ENCODE measurements at regions not wholly inside any gene's neighbourhood (a gene's known extent, or its start where the extent isn't known, plus 50 kb on each side); places are given as distances from the start of the nearest gene placed in this dataset.

- Histone ChIP-seq H3K36me3 (replicated peaks in 1 of 2; ENCODE audit: control insufficient read depth in 1 of 2, insufficient read depth in 2 of 2, low read length in 1 of 2) (no peaks in the 10 kb centered on the region), H3K27me3 (ENCODE audit: insufficient read depth) (no peaks in the 10 kb centered on the region), H3K27ac (ENCODE audit: low read depth in 2 of 2, low read length in 1 of 2) (peak overlapping the region; percentile 61 to 69; a peak in 2 of 4 replicates), H4K20me1 (ENCODE audit: insufficient read depth) (no peaks in the 10 kb centered on the region), H3K4me1 (ENCODE audit: control insufficient read depth in 1 of 2, insufficient read depth in 2 of 2, low read depth in 1 of 2, low read length in 1 of 2) (peaks cover 0 to 12% of the 10 kb centered on the region in 2 experiments; a peak in 3 of 4 replicates), H3K9me3 (no peaks in the 10 kb centered on the region), H3K9me2 (no peaks in the 10 kb centered on the region), H3F3A (replicated peaks; ENCODE audit: insufficient read depth) (peaks cover 18% of the 10 kb centered on the region), H2AFZ (ENCODE audit: low read depth) (no peak overlapping the region; the same call in 1 of the 2 replicates), H3K4me2 (0 out of 2 replicates have a peak overlapping the region, but pooled peaks have one; percentile 19), H3K79me2 (ENCODE audit: insufficient read depth) (no peaks in the 10 kb centered on the region), H3K9ac (no peak overlapping the region), H3K4me3 (ENCODE audit: low read depth in 2 of 2, low read length in 1 of 2) (no peak overlapping the region)
- WGBS (ENCODE audit: low lambda C conversion rate) = 27% methylated on average over 2 of the region's 2 CpGs
- no peak for TF ChIP-seq EZH2phosphoT487 (IDR thresholded peaks at IDR 0.05; ENCODE audit: borderline replicate concordance, low read depth)
- TF ChIP-seq NRF1 (IDR thresholded peaks at IDR 0.05; ENCODE audit: low read depth, low read length) = no peak
- TF ChIP-seq, protein P1, sequence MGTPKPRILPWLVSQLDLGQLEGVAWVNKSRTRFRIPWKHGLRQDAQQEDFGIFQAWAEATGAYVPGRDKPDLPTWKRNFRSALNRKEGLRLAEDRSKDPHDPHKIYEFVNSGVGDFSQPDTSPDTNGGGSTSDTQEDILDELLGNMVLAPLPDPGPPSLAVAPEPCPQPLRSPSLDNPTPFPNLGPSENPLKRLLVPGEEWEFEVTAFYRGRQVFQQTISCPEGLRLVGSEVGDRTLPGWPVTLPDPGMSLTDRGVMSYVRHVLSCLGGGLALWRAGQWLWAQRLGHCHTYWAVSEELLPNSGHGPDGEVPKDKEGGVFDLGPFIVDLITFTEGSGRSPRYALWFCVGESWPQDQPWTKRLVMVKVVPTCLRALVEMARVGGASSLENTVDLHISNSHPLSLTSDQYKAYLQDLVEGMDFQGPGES (IDR thresholded peaks at IDR 0.05; ENCODE audit: low read depth, low read length) = no peak
- no peak for TF ChIP-seq RXRA (IDR thresholded peaks at IDR 0.05; ENCODE audit: borderline replicate concordance, low read depth)
- no peak for TF ChIP-seq GATA2 (CRISPR knock-in tag; IDR thresholded peaks at IDR 0.05)
- no peak for TF ChIP-seq YY1 (IDR thresholded peaks at IDR 0.05; ENCODE audit: low read depth)
- no peak for TF ChIP-seq JUND (IDR thresholded peaks at IDR 0.05)
- TF ChIP-seq REST (IDR thresholded peaks at IDR 0.05; ENCODE audit: low read depth, low read length) = no peak
- TF ChIP-seq EP300 (IDR thresholded peaks at IDR 0.05; ENCODE audit: borderline replicate concordance in 1 of 2, low read depth in 1 of 2, low read length in 1 of 2) = no peak
- TF ChIP-seq FOXM1 (IDR thresholded peaks at IDR 0.05; ENCODE audit: low read depth) = no peak
- DNase-seq = no peak
- CTCF ChIA-PET = no interaction called here
- POLR2A ChIA-PET = no interaction called here
Measured at GRCh38 chr5:27240791-27241190, 202.4 kb upstream of the CDH9 start.

GRCh38 chr5:27234916-27235315 lies 196.5 kb upstream of the CDH9 start:
- CTCF ChIA-PET = no interaction called here

More at GRCh38 chr5:27234916-27235315, 196.5 kb upstream of the CDH9 start:
- Histone ChIP-seq H2AFZ (ENCODE audit: low read depth) (no peak overlapping the region), H3F3A (replicated peaks; ENCODE audit: insufficient read depth) (no peaks in the 10 kb centered on the region), H3K27ac (ENCODE audit: low read depth in 2 of 2, low read length in 1 of 2) (no peak overlapping the region), H4K20me1 (ENCODE audit: insufficient read depth) (no peaks in the 10 kb centered on the region), H3K4me2 (no peak overlapping the region), H3K4me1 (ENCODE audit: control insufficient read depth in 1 of 2, insufficient read depth in 2 of 2, low read depth in 1 of 2, low read length in 1 of 2) (no peaks in the 10 kb centered on the region), H3K27me3 (ENCODE audit: insufficient read depth) (no peaks in the 10 kb centered on the region), H3K79me2 (ENCODE audit: insufficient read depth) (no peaks in the 10 kb centered on the region), H3K9me2 (no peaks in the 10 kb centered on the region), H3K9me3 (no peaks in the 10 kb centered on the region), H3K36me3 (replicated peaks in 1 of 2; ENCODE audit: control insufficient read depth in 1 of 2, insufficient read depth in 2 of 2, low read length in 1 of 2) (no peaks in the 10 kb centered on the region), H3K4me3 (ENCODE audit: low read depth in 2 of 2, low read length in 1 of 2) (no peak overlapping the region), H3K9ac (no peak overlapping the region)
- TF ChIP-seq JUND (IDR thresholded peaks at IDR 0.05) (no peak), RXRA (IDR thresholded peaks at IDR 0.05; ENCODE audit: borderline replicate concordance, low read depth) (no peak), POLR2AphosphoS5 (IDR thresholded peaks at IDR 0.05; ENCODE audit: low read depth, low read length) (no peak), FOXJ3 (CRISPR knock-in tag; IDR thresholded peaks at IDR 0.05) (no peak), RAD21 (IDR thresholded peaks at IDR 0.05; ENCODE audit: low read length) (no peak), CHD2 (IDR thresholded peaks at IDR 0.05; ENCODE audit: low read length, partially characterized antibody) (no peak), NFIC (IDR thresholded peaks at IDR 0.05; ENCODE audit: borderline replicate concordance) (no peak), GABPA (IDR thresholded peaks at IDR 0.05; ENCODE audit: low read depth) (no peak), MEF2A (IDR thresholded peaks at IDR 0.05; ENCODE audit: borderline replicate concordance, low read depth) (no peak), USF2 (IDR thresholded peaks at IDR 0.05; ENCODE audit: borderline replicate concordance, low read depth, low read length) (no peak), REST (IDR thresholded peaks at IDR 0.05; ENCODE audit: low read depth, low read length) (no peak)
- WGBS (ENCODE audit: low lambda C conversion rate) = 46% methylated on average over 2 of the region's 2 CpGs
- POLR2A ChIA-PET = no interaction called here
- DNase-seq = no peak

Measured in SK-N-SH (cell line).